OCI-LY3 (cell line): ENCODE measurements at regions not wholly inside any gene's neighbourhood (a gene's known extent, or its start where the extent isn't known, plus 50 kb on each side); places are given as distances from the start of the nearest gene placed in this dataset.
"Not testable (repeated sequence)": the region's sequence is repeated elsewhere in the genome, so short reads cannot be mapped to it uniquely, and the experiment has no call there.

Experiments used
- CTCF ChIP-seq: fragments of 200-600, 300-600 bp; sonication (generic); IDR thresholded peaks from 2 replicates; pipeline ENCODE4 v1.5.1; 2014; ENCODE audit warnings: antibody characterized with exemption, low read length, low read depth
- EZH2phosphoT487 ChIP-seq: fragments of 200-600 bp; shearing (Covaris generic); IDR thresholded peaks from 2 replicates; pipeline ENCODE4 v1.6.1; 2018; ENCODE audit warnings: antibody characterized with exemption, mixed run types, low read depth

- TF ChIP-seq CTCF, EZH2phosphoT487: not testable (repeated sequence)
Measured at GRCh38 chr2:89061174-89061573, 369.7 kb downstream of the RPIA start.
